C4-2B (cell line): ENCODE measurements at regions not wholly inside any gene's neighbourhood (a gene's known extent, or its start where the extent isn't known, plus 50 kb on each side); places are given as distances from the start of the nearest gene placed in this dataset.

ENCODE experiments used
- H3K27ac ChIP-seq: fragments of 450-650 bp; 2 replicates; pipeline ENCODE4 v1.5.1; 2017
- ZFX ChIP-seq: fragments of 450-650 bp; IDR thresholded peaks from 2 replicates; pipeline ENCODE4 v1.6.1; 2017
- TF ChIP-seq, protein P1 (sequence below): fragments of 450-650 bp; conservative IDR thresholded peaks from 2 replicates; pipeline ENCODE4 v1.5.1; 2017; ENCODE audit warnings: mild to moderate bottlenecking

- no peak for TF ChIP-seq ZFX
- H3K27ac ChIP-seq, result no peak overlapping the region
Observed at GRCh38 chr2:192277494-192278109, 82.9 kb upstream of the TMEFF2 start.

DNA sequence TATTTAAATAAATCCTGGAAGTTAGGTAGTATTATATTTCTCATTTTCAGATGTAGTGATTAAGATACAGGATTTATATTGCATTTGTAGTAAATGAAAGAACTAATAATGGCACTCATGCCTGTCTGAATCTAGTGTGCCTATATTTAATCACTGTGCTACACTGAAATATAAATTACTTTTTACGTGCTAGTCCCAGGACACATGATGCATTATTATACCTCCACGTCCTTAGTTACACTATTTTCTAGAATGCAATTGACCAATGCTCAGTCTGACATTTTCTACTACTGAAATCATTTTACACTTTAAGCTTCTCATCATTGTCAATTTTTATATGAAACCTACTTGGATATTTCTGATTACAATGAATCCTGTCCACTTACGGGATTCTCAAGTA, 80.9 kb upstream of the TMEFF2 start:
- no peak overlapping the region for H3K27ac ChIP-seq
- no peak for TF ChIP-seq ZFX
- TF ChIP-seq, protein P1, sequence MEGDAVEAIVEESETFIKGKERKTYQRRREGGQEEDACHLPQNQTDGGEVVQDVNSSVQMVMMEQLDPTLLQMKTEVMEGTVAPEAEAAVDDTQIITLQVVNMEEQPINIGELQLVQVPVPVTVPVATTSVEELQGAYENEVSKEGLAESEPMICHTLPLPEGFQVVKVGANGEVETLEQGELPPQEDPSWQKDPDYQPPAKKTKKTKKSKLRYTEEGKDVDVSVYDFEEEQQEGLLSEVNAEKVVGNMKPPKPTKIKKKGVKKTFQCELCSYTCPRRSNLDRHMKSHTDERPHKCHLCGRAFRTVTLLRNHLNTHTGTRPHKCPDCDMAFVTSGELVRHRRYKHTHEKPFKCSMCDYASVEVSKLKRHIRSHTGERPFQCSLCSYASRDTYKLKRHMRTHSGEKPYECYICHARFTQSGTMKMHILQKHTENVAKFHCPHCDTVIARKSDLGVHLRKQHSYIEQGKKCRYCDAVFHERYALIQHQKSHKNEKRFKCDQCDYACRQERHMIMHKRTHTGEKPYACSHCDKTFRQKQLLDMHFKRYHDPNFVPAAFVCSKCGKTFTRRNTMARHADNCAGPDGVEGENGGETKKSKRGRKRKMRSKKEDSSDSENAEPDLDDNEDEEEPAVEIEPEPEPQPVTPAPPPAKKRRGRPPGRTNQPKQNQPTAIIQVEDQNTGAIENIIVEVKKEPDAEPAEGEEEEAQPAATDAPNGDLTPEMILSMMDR, result no peak

- no peak overlapping the region for H3K27ac ChIP-seq
- TF ChIP-seq, protein P1, result no peak
- no peak for TF ChIP-seq ZFX
Observed at GRCh38 chr2:192267484-192267883, 72.8 kb upstream of the TMEFF2 start.

DNA sequence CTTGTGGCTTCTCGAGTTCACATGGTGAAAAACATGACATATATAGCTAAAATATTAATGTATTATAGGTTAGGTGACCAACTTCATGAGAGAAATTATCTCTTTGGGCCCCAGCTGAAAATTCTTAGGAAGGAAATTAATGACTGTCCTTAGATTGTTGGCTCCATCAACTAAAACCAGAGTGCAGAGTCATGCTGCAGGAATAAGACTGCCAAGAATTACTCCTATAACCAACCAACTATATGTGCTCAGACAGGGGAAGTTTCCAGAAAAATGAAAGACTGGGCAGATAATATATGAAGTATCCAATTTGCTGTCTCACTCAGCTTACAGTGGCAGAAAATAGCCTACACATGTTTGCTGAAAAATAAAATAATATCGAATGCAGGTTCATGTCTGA, 71.0 kb upstream of the TMEFF2 start:
- TF ChIP-seq ZFX, result no peak
- TF ChIP-seq, protein P1, result no peak
- no peak overlapping the region for H3K27ac ChIP-seq

GRCh38 chr2:192254444-192254843, 59.7 kb upstream of the TMEFF2 start:
- no peak for TF ChIP-seq ZFX
- TF ChIP-seq, protein P1, result no peak
- H3K27ac ChIP-seq, result no peak overlapping the region

DNA sequence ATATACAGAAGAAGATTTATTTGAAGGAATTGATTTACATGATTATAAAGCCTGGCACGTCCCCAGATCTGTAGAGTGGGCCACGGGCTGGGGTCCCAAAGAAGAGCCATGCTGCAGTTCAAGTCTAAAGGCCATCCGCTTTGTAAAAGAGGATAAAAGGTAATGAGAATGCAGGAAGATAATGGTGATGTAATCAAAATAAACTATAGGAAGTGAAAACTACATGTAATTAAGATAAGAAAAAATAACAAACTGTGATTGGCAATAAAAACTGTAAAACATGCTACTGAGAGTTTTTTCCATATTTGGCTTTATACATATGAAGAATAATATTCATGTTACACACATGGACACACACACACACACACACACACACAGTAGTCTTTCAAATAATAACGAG, 59.0 kb upstream of the TMEFF2 start:
- no peak for TF ChIP-seq ZFX
- TF ChIP-seq, protein P1, result no peak
- no peak overlapping the region for H3K27ac ChIP-seq

GRCh38 chr2:192250961-192251360, 56.2 kb upstream of the TMEFF2 start:
- no peak for TF ChIP-seq ZFX
- TF ChIP-seq, protein P1, result no peak
- no peak overlapping the region for H3K27ac ChIP-seq

DNA sequence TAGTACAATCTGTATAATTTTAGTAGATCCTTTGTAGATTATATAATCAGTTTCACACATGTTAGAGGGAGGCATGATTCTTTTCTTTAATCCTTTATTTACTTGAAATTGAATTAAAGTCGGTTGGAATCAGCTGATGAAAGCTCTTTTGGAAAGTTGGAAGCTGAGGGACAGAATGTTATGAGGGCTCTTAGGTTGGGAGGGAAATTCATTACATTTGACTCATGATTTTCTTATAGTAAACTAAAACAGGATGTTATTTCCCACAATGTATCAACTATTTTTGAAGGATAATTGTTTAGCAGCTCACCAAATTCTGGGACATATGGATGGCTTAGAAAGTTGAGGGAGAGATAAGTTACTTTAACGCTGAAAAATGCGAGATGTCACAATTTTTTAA, 52.7 kb upstream of the TMEFF2 start:
- no peak for TF ChIP-seq ZFX
- TF ChIP-seq, protein P1, result no peak

More for the DNA sequence above, 52.7 kb upstream of the TMEFF2 start:
- no peak overlapping the region for H3K27ac ChIP-seq
